ENCODE measurements at regions not wholly inside any gene's neighbourhood (a gene's known extent, or its start where the extent isn't known, plus 50 kb on each side); places are given as distances from the start of the nearest gene placed in this dataset.

GRCh38 chr2:105545730-105546627 is 147.1 kb upstream of the FHL2 start:
- TF ChIP-seq POLR2AphosphoS5 (IDR thresholded peaks at IDR 0.05; ENCODE audit: low read depth, low read length) (no peak), SRF (IDR thresholded peaks at IDR 0.05; ENCODE audit: low read depth) (no peak), CTCF (IDR thresholded peaks at IDR 0.05 in 2 of 3, conservative IDR thresholded peaks at IDR 0.05 in 1 of 3; ENCODE audit: borderline replicate concordance in 1 of 3, insufficient read depth in 1 of 3, low read depth in 2 of 3, low read length in 2 of 3) (peak; percentile 79 to 92 (median 83)), ZFX (IDR thresholded peaks at IDR 0.05) (no peak)

Data from HCT116 (cell line).